HCT116 (cell line): ENCODE measurements at regions not wholly inside any gene's neighbourhood (a gene's known extent, or its start where the extent isn't known, plus 50 kb on each side); places are given as distances from the start of the nearest gene placed in this dataset.

Experiments used
- ATAC-seq: fragments of 200-7000 bp; cut with Tn5 transposase; 2 replicates; pipeline ENCODE4 v1.9.1; 2020; ENCODE audit warnings: mild to moderate bottlenecking, moderate library complexity
- BruUV-seq: library from RNA; stranded (reverse); fragments of 400-500 nt; replicated peaks from 2 replicates; lab custom pipeline; 2021; lab: Mats Ljungman, UMichigan
- CTCF ChIA-PET: fragments of 300-600 bp; sonication (Branson Sonifier 250); formaldehyde crosslinking; loops from one replicate; lab custom pipeline; 2021; ENCODE audit warnings: antibody characterized with exemption; lab: Charles Lee
- POLR2A ChIA-PET: fragments of 300-600, 350-600 bp; sonication (Branson Sonifier 250); formaldehyde crosslinking; loops from one replicate; lab custom pipeline; 2021; ENCODE audit warnings: antibody characterized with exemption; lab: Charles Lee
- RAD21 ChIA-PET, 2 experiments: fragments of 300-600 bp; sonication (Branson Sonifier 250); formaldehyde crosslinking; loops; one replicate each; lab custom pipeline; 2023; ENCODE audit warnings: low total read pairs in 2 of 2; ENCODE audit not compliant: uncharacterized antibody in 2 of 2, unreplicated experiment in 2 of 2, low non-redundant PET in 1 of 2; lab: Charles Lee
- DNase-seq: peaks from one replicate; pipeline ENCODE4 v3.0.0-alpha.2; 2010; ENCODE audit warnings: low read depth, low spot score
- H2AFZ ChIP-seq: fragments of 200-600 bp; shearing (Covaris generic), sonication (generic); 2 replicates; pipeline ENCODE4 v1.6.1; 2017; ENCODE audit warnings: low read depth, mixed run types, mixed read lengths, antibody characterized with exemption, low read length; ENCODE audit not compliant: poor library complexity, severe bottlenecking
- H3K27ac ChIP-seq: 2 replicates; pipeline ENCODE4 v1.5.1; 2012; ENCODE audit warnings: low read depth, low read length
- H3K27me3 ChIP-seq: fragments of 200-600 bp; sonication (generic); 2 replicates; pipeline ENCODE4 v1.6.1; 2016; ENCODE audit warnings: mixed run types, low read length, mixed read lengths; ENCODE audit not compliant: insufficient read depth
- H3K36me3 ChIP-seq, 2 experiments: fragments of 200-500 bp in 1 of 2; fragments of 200-600 bp in 1 of 2; sonication (Bioruptor generic) in 1 of 2; sonication (generic) in 1 of 2; 2 replicates each; pipeline versions ENCODE4 v1.5.1 to v1.6.1; 2014 to 2016; ENCODE audit warnings: low read length in 2 of 2, inconsistent platforms in 1 of 2, mixed read lengths in 1 of 2, mixed run types in 1 of 2; ENCODE audit not compliant: insufficient read depth in 2 of 2, control insufficient read depth in 1 of 2
- H3K4me1 ChIP-seq, 2 experiments: fragments of 200-600 bp in 1 of 2; sonication (generic) in 1 of 2; 2 replicates each; pipeline versions ENCODE4 v1.5.1 to v1.6.1; 2012 to 2017; ENCODE audit warnings: low read length in 2 of 2, inconsistent platforms in 1 of 2, mild to moderate bottlenecking in 1 of 2, mixed read lengths in 1 of 2, mixed run types in 1 of 2, moderate library complexity in 1 of 2; ENCODE audit not compliant: insufficient read depth in 2 of 2, control insufficient read depth in 1 of 2
- H3K4me2 ChIP-seq: fragments of 200-600 bp; sonication (generic); 2 replicates; pipeline ENCODE4 v1.6.1; 2017; ENCODE audit warnings: mixed run types, low read length, mixed read lengths
- H3K4me3 ChIP-seq, 2 experiments: fragments of 200-600 bp in 1 of 2; sonication (generic) in 1 of 2; replicated peaks in 1 of 2; 2 replicates each; pipeline ENCODE4 v1.5.1; 2011 to 2016; ENCODE audit warnings: low read length in 2 of 2, control low read depth in 1 of 2, low read depth in 1 of 2, mild to moderate bottlenecking in 1 of 2, mixed read lengths in 1 of 2, mixed run types in 1 of 2
- H3K79me2 ChIP-seq: fragments of 200-600 bp; sonication (generic); 2 replicates; pipeline ENCODE4 v1.6.1; 2017; ENCODE audit warnings: mild to moderate bottlenecking, mixed run types, low read length, moderate library complexity, mixed read lengths; ENCODE audit not compliant: insufficient read depth
- H3K9ac ChIP-seq: fragments of 200-600 bp; sonication (generic); 2 replicates; pipeline ENCODE4 v1.6.1; 2016; ENCODE audit warnings: low read length, mixed read lengths
- H3K9me2 ChIP-seq: fragments of 200-600 bp; sonication (generic), shearing (Covaris generic); 2 replicates; pipeline ENCODE4 v1.6.1; 2017; ENCODE audit warnings: mixed run types, mild to moderate bottlenecking, moderate library complexity; ENCODE audit not compliant: insufficient read depth
- H3K9me3 ChIP-seq, 2 experiments: fragments of 200-500 bp in 1 of 2; fragments of 200-600 bp in 1 of 2; sonication (Bioruptor generic) in 1 of 2; sonication (generic) in 1 of 2; 2 replicates each; pipeline ENCODE4 v1.6.1; 2014 to 2017; ENCODE audit warnings: low read length in 2 of 2, mixed read lengths in 2 of 2, inconsistent platforms in 1 of 2, low read depth in 1 of 2, mild to moderate bottlenecking in 1 of 2, mixed run types in 1 of 2, moderate library complexity in 1 of 2; ENCODE audit not compliant: control insufficient read depth in 1 of 2, insufficient read depth in 1 of 2
- H4K20me1 ChIP-seq: fragments of 200-600 bp; sonication (generic), shearing (Covaris generic); 2 replicates; pipeline ENCODE4 v1.6.1; 2017; ENCODE audit warnings: mixed run types, mild to moderate bottlenecking, moderate library complexity; ENCODE audit not compliant: insufficient read depth
- ATF3 ChIP-seq: IDR thresholded peaks from 2 replicates; pipeline ENCODE4 v1.6.1; 2012
- CBX3 ChIP-seq: IDR thresholded peaks from 2 replicates; pipeline ENCODE4 v1.6.1; 2012; ENCODE audit warnings: low read depth
- CEBPB ChIP-seq: IDR thresholded peaks from 2 replicates; pipeline ENCODE4 v1.6.1; 2012; ENCODE audit warnings: low read depth
- CTCF ChIP-seq, 3 experiments: fragments of 200-600 bp in 1 of 3; sonication (generic) in 1 of 3; IDR thresholded peaks in 2 of 3; conservative IDR thresholded peaks in 1 of 3; 2 replicates each; pipeline ENCODE4 v1.5.1; 2012 to 2017; ENCODE audit warnings: low read depth in 2 of 3, low read length in 2 of 3, antibody characterized with exemption in 1 of 3, borderline replicate concordance in 1 of 3, control low read depth in 1 of 3, mild to moderate bottlenecking in 1 of 3, mixed read lengths in 1 of 3, mixed run types in 1 of 3, moderate library complexity in 1 of 3; ENCODE audit not compliant: insufficient read depth in 1 of 3
- ELF1 ChIP-seq: IDR thresholded peaks from 2 replicates; pipeline ENCODE4 v1.6.1; 2012; ENCODE audit warnings: low read depth, borderline replicate concordance
- EZH2phosphoT487 ChIP-seq: fragments of 200-600 bp; IDR thresholded peaks from 2 replicates; pipeline ENCODE4 v1.6.1; 2018; ENCODE audit warnings: antibody characterized with exemption, borderline replicate concordance
- FOSL1 ChIP-seq: IDR thresholded peaks from 2 replicates; pipeline ENCODE4 v1.6.1; 2012; ENCODE audit warnings: low read depth
- MAX ChIP-seq: IDR thresholded peaks from 2 replicates; pipeline ENCODE4 v1.6.1; 2012
- POLR2A ChIP-seq: IDR thresholded peaks from 2 replicates; pipeline ENCODE4 v1.7.0; 2011; ENCODE audit warnings: borderline replicate concordance; ENCODE audit not compliant: insufficient read depth, insufficient read length; ENCODE audit errors: extremely low read depth
- POLR2AphosphoS5 ChIP-seq: IDR thresholded peaks from 2 replicates; pipeline ENCODE4 v1.6.1; 2011; ENCODE audit warnings: mild to moderate bottlenecking, low read depth, low read length, moderate library complexity
- REST ChIP-seq: IDR thresholded peaks from 2 replicates; pipeline ENCODE4 v1.6.1; 2012; ENCODE audit warnings: low read depth
- SIN3A ChIP-seq: IDR thresholded peaks from 2 replicates; pipeline ENCODE4 v1.6.1; 2012; ENCODE audit warnings: low read depth
- SP1 ChIP-seq: IDR thresholded peaks from 2 replicates; pipeline ENCODE4 v1.6.1; 2012; ENCODE audit warnings: low read depth
- SRF ChIP-seq: IDR thresholded peaks from 2 replicates; pipeline ENCODE4 v1.6.1; 2012; ENCODE audit warnings: low read depth
- TCF7L2 ChIP-seq: IDR thresholded peaks from 2 replicates; pipeline ENCODE4 v1.7.0; 2011; ENCODE audit warnings: borderline replicate concordance, inconsistent platforms; ENCODE audit not compliant: insufficient read depth, insufficient read length; ENCODE audit errors: extremely low read depth
- YY1 ChIP-seq: IDR thresholded peaks from 2 replicates; pipeline ENCODE4 v1.6.1; 2011; ENCODE audit warnings: low read length, low read depth, moderate library complexity, mild to moderate bottlenecking; ENCODE audit not compliant: insufficient replicate concordance; ENCODE audit errors: extremely low read depth
- ZBTB33 ChIP-seq: IDR thresholded peaks from 2 replicates; pipeline ENCODE4 v1.6.1; 2011; ENCODE audit warnings: mild to moderate bottlenecking, low read length, moderate library complexity; ENCODE audit not compliant: insufficient replicate concordance; ENCODE audit errors: extremely low read depth
- ZFX ChIP-seq: fragments of 450-650 bp; IDR thresholded peaks from 2 replicates; pipeline ENCODE4 v1.6.1; 2017
- intact Hi-C: fragments of 100-400 bp; cut with micrococcal nuclease; formaldehyde crosslinking; loops from 2 replicates; pipeline ENCODE4 v1.10.0; 2022

- Histone ChIP-seq H4K20me1 (no peaks in the 10 kb centered on the region), H3K9me3 (no peaks in the 10 kb centered on the region), H3K4me3 (no peak overlapping the region), H3K9ac (no peak overlapping the region), H3K4me2 (no peak overlapping the region), H3K9me2 (no peaks in the 10 kb centered on the region), H3K27me3 (no peaks in the 10 kb centered on the region), H3K36me3 (no peaks in the 10 kb centered on the region), H2AFZ (no peak overlapping the region), H3K79me2 (no peaks in the 10 kb centered on the region), H3K4me1 (peaks cover 0 to 31% of the 10 kb centered on the region in 2 experiments; a peak in 2 of 4 replicates), H3K27ac (no peak overlapping the region)
- CTCF ChIA-PET, result interaction anchor here (0.8 kb wide), 1 partner anchor 194 kb away, joined by 3 read pairs; no protein-coding TSS in a partner anchor
- intact Hi-C loops, result no loop called here
- ATAC-seq (no peak), DNase-seq (no peak)
- TF ChIP-seq ZFX (no peak), CBX3 (no peak), SIN3A (no peak), SP1 (no peak), POLR2A (no peak), SRF (no peak), CTCF (IDR thresholded peaks at IDR 0.05 in 2 of 3, conservative IDR thresholded peaks at IDR 0.05 in 1 of 3; ENCODE audit: borderline replicate concordance in 1 of 3, insufficient read depth in 1 of 3, low read depth in 2 of 3, low read length in 2 of 3) (no peak), TCF7L2 (no peak), ATF3 (no peak), ZBTB33 (no peak), FOSL1 (no peak), POLR2AphosphoS5 (no peak), MAX (no peak), EZH2phosphoT487 (no peak), REST (no peak), CEBPB (no peak), YY1 (no peak), ELF1 (no peak)
- POLR2A ChIA-PET, result interaction anchor here (0.7 kb wide), 1 partner anchor 30 kb away, joined by 3 read pairs; no protein-coding TSS in a partner anchor
- no TSS peak for BruUV-seq
- RAD21 ChIA-PET, result no interaction called here
Observed at GRCh38 chr15:62853841-62854225, 188.7 kb upstream of the TPM1 start.
